ENCODE measurements at regions not wholly inside any gene's neighbourhood (a gene's known extent, or its start where the extent isn't known, plus 50 kb on each side); places are given as distances from the start of the nearest gene placed in this dataset.

GRCh38 chr3:184659797-184660301 lies 52.0 kb downstream of the MAGEF1 start:
- FAIRE-seq: no peak
- TF ChIP-seq POU2F2 (IDR thresholded peaks at IDR 0.05; ENCODE audit: low read depth, low read length): no peak
- no peak for TF ChIP-seq PAX5 (IDR thresholded peaks at IDR 0.05; ENCODE audit: insufficient read depth, low read length, severe bottlenecking)
- no peak for TF ChIP-seq POLR2A (IDR thresholded peaks at IDR 0.05; ENCODE audit: low read depth, low read length)
- TF ChIP-seq POLR2AphosphoS5 (IDR thresholded peaks at IDR 0.05; ENCODE audit: low read depth, low read length): no peak
- no peak for TF ChIP-seq SPI1 (IDR thresholded peaks at IDR 0.05; ENCODE audit: low read depth, low read length)
- TF ChIP-seq TAF1 (IDR thresholded peaks at IDR 0.05; ENCODE audit: low read depth, low read length): no peak
- no peak for DNase-seq (ENCODE audit: insufficient read length, low spot score)

- DNase-seq (ENCODE audit: insufficient read length, low spot score) (no peak), FAIRE-seq (no peak)
- TF ChIP-seq POLR2A (IDR thresholded peaks at IDR 0.05; ENCODE audit: low read depth, low read length) (no peak), POLR2AphosphoS5 (IDR thresholded peaks at IDR 0.05; ENCODE audit: low read depth, low read length) (no peak), PAX5 (IDR thresholded peaks at IDR 0.05; ENCODE audit: insufficient read depth, low read length, severe bottlenecking) (no peak), TAF1 (IDR thresholded peaks at IDR 0.05; ENCODE audit: low read depth, low read length) (no peak), POU2F2 (IDR thresholded peaks at IDR 0.05; ENCODE audit: low read depth, low read length) (no peak), SPI1 (IDR thresholded peaks at IDR 0.05; ENCODE audit: low read depth, low read length) (no peak)
Observed at GRCh38 chr3:184658223-184658928, 53.5 kb downstream of the MAGEF1 start.

- FAIRE-seq (peak; percentile 78), DNase-seq (ENCODE audit: insufficient read length, low spot score) (peak; percentile 50)
- TF ChIP-seq POU2F2 (IDR thresholded peaks at IDR 0.05; ENCODE audit: low read depth, low read length): 0 out of 2 replicates have a peak, but pooled peaks have one; percentile 11
- no peak for TF ChIP-seq POLR2AphosphoS5 (IDR thresholded peaks at IDR 0.05; ENCODE audit: low read depth, low read length)
Observed at GRCh38 chr3:184656829-184657681, 54.8 kb downstream of the MAGEF1 start.

- no peak for TF ChIP-seq PAX5 (IDR thresholded peaks at IDR 0.05; ENCODE audit: insufficient read depth, low read length, severe bottlenecking)
- no peak for TF ChIP-seq POLR2A (IDR thresholded peaks at IDR 0.05; ENCODE audit: low read depth, low read length)
- TF ChIP-seq POLR2AphosphoS5 (IDR thresholded peaks at IDR 0.05; ENCODE audit: low read depth, low read length): no peak
- no peak for TF ChIP-seq SPI1 (IDR thresholded peaks at IDR 0.05; ENCODE audit: low read depth, low read length)
- no peak for TF ChIP-seq TAF1 (IDR thresholded peaks at IDR 0.05; ENCODE audit: low read depth, low read length)
- TF ChIP-seq POU2F2 (IDR thresholded peaks at IDR 0.05; ENCODE audit: low read depth, low read length): no peak
- FAIRE-seq: no peak
- DNase-seq (ENCODE audit: insufficient read length, low spot score): no peak
Observed at GRCh38 chr3:184656458-184656828, 55.4 kb downstream of the MAGEF1 start.

- FAIRE-seq (no peak), DNase-seq (ENCODE audit: insufficient read length, low spot score) (no peak)
- TF ChIP-seq POLR2AphosphoS5 (IDR thresholded peaks at IDR 0.05; ENCODE audit: low read depth, low read length) (no peak), POLR2A (IDR thresholded peaks at IDR 0.05; ENCODE audit: low read depth, low read length) (no peak), SPI1 (IDR thresholded peaks at IDR 0.05; ENCODE audit: low read depth, low read length) (no peak), TAF1 (IDR thresholded peaks at IDR 0.05; ENCODE audit: low read depth, low read length) (no peak), PAX5 (IDR thresholded peaks at IDR 0.05; ENCODE audit: insufficient read depth, low read length, severe bottlenecking) (no peak), POU2F2 (IDR thresholded peaks at IDR 0.05; ENCODE audit: low read depth, low read length) (no peak)
Observed at GRCh38 chr3:184655597-184655996, 56.3 kb downstream of the MAGEF1 start.

- no peak for DNase-seq (ENCODE audit: insufficient read length, low spot score)
- no peak for FAIRE-seq
- TF ChIP-seq SPI1 (IDR thresholded peaks at IDR 0.05; ENCODE audit: low read depth, low read length): no peak
- TF ChIP-seq POLR2A (IDR thresholded peaks at IDR 0.05; ENCODE audit: low read depth, low read length): no peak
- no peak for TF ChIP-seq POLR2AphosphoS5 (IDR thresholded peaks at IDR 0.05; ENCODE audit: low read depth, low read length)
- no peak for TF ChIP-seq TAF1 (IDR thresholded peaks at IDR 0.05; ENCODE audit: low read depth, low read length)
- TF ChIP-seq PAX5 (IDR thresholded peaks at IDR 0.05; ENCODE audit: insufficient read depth, low read length, severe bottlenecking): no peak
Observed at GRCh38 chr3:184654375-184654774, 57.5 kb downstream of the MAGEF1 start.

GRCh38 chr3:184652465-184652864 lies 59.4 kb downstream of the MAGEF1 start:
- TF ChIP-seq POLR2A (IDR thresholded peaks at IDR 0.05; ENCODE audit: low read depth, low read length) (no peak), POLR2AphosphoS5 (IDR thresholded peaks at IDR 0.05; ENCODE audit: low read depth, low read length) (no peak), PAX5 (IDR thresholded peaks at IDR 0.05; ENCODE audit: insufficient read depth, low read length, severe bottlenecking) (no peak), POU2F2 (IDR thresholded peaks at IDR 0.05; ENCODE audit: low read depth, low read length) (no peak), SPI1 (IDR thresholded peaks at IDR 0.05; ENCODE audit: low read depth, low read length) (no peak), TAF1 (IDR thresholded peaks at IDR 0.05; ENCODE audit: low read depth, low read length) (no peak)
- DNase-seq (ENCODE audit: insufficient read length, low spot score): no peak
- no peak for FAIRE-seq

- no peak for FAIRE-seq
- TF ChIP-seq POU2F2 (IDR thresholded peaks at IDR 0.05; ENCODE audit: low read depth, low read length): no peak
- TF ChIP-seq TAF1 (IDR thresholded peaks at IDR 0.05; ENCODE audit: low read depth, low read length): no peak
- TF ChIP-seq PAX5 (IDR thresholded peaks at IDR 0.05; ENCODE audit: insufficient read depth, low read length, severe bottlenecking): no peak
- no peak for TF ChIP-seq SPI1 (IDR thresholded peaks at IDR 0.05; ENCODE audit: low read depth, low read length)
- no peak for TF ChIP-seq POLR2A (IDR thresholded peaks at IDR 0.05; ENCODE audit: low read depth, low read length)
- TF ChIP-seq POLR2AphosphoS5 (IDR thresholded peaks at IDR 0.05; ENCODE audit: low read depth, low read length): no peak
- DNase-seq (ENCODE audit: insufficient read length, low spot score): no peak
Observed at GRCh38 chr3:184651904-184652303, 60.0 kb downstream of the MAGEF1 start.

- no peak for DNase-seq (ENCODE audit: insufficient read length, low spot score)
- no peak for FAIRE-seq
- TF ChIP-seq SPI1 (IDR thresholded peaks at IDR 0.05; ENCODE audit: low read depth, low read length) (no peak), POU2F2 (IDR thresholded peaks at IDR 0.05; ENCODE audit: low read depth, low read length) (no peak), POLR2A (IDR thresholded peaks at IDR 0.05; ENCODE audit: low read depth, low read length) (no peak), POLR2AphosphoS5 (IDR thresholded peaks at IDR 0.05; ENCODE audit: low read depth, low read length) (no peak), TAF1 (IDR thresholded peaks at IDR 0.05; ENCODE audit: low read depth, low read length) (no peak), PAX5 (IDR thresholded peaks at IDR 0.05; ENCODE audit: insufficient read depth, low read length, severe bottlenecking) (no peak)
Observed at GRCh38 chr3:184648636-184649035, 63.2 kb downstream of the MAGEF1 start.
